GM23338 (cell line): ENCODE measurements at regions not wholly inside any gene's neighbourhood (a gene's known extent, or its start where the extent isn't known, plus 50 kb on each side); places are given as distances from the start of the nearest gene placed in this dataset.

Source experiments
- ATAC-seq: fragments of 200-7000 bp; cut with Tn5 transposase; 3 replicates; pipeline ENCODE4 v1.9.1; 2020
- DNase-seq: peaks from one replicate; pipeline ENCODE4 v3.0.0-alpha.2; 2015; ENCODE audit warnings: low spot score
- H2AFZ ChIP-seq: fragments of 200-600 bp; sonication (generic); 2 replicates; pipeline ENCODE4 v1.8.0; 2016; ENCODE audit warnings: antibody characterized with exemption, mild to moderate bottlenecking, moderate library complexity
- H3F3A ChIP-seq: fragments of 200-600 bp; sonication (generic); replicated peaks from 2 replicates; pipeline ENCODE4 v1.8.0; 2017; ENCODE audit warnings: antibody characterized with exemption, mixed run types, low read depth
- H3K27ac ChIP-seq: fragments of 200-600 bp; sonication (generic); 2 replicates; pipeline ENCODE4 v1.6.1; 2016; ENCODE audit warnings: low read depth
- H3K27me3 ChIP-seq: fragments of 200-600 bp; sonication (generic); 2 replicates; pipeline ENCODE4 v1.8.0; 2016; ENCODE audit warnings: mild to moderate bottlenecking, mixed run types, moderate library complexity; ENCODE audit not compliant: insufficient read depth
- H3K36me3 ChIP-seq: fragments of 200-600 bp; sonication (generic); 2 replicates; pipeline ENCODE4 v1.8.0; 2016; ENCODE audit warnings: mild to moderate bottlenecking; ENCODE audit not compliant: insufficient read depth
- H3K4me1 ChIP-seq: fragments of 200-600 bp; sonication (generic); 2 replicates; pipeline ENCODE4 v1.8.0; 2016; ENCODE audit warnings: mild to moderate bottlenecking, moderate library complexity; ENCODE audit not compliant: insufficient read depth
- H3K4me2 ChIP-seq: fragments of 200-600 bp; sonication (generic); 2 replicates; pipeline ENCODE4 v1.7.1; 2017; ENCODE audit warnings: mixed run types
- H3K4me3 ChIP-seq: fragments of 200-600 bp; sonication (generic); 2 replicates; pipeline ENCODE4 v1.6.1; 2016; ENCODE audit warnings: mixed run types
- H3K79me2 ChIP-seq: fragments of 200-600 bp; sonication (generic); replicated peaks from 2 replicates; pipeline ENCODE4 v1.8.0; 2017; ENCODE audit warnings: mild to moderate bottlenecking; ENCODE audit not compliant: insufficient read depth
- H3K9me2 ChIP-seq: fragments of 200-600 bp; sonication (generic); 2 replicates; pipeline ENCODE4 v1.8.0; 2017; ENCODE audit not compliant: insufficient read depth
- H4K20me1 ChIP-seq: fragments of 200-600 bp; sonication (generic); replicated peaks from 2 replicates; pipeline ENCODE4 v1.8.0; 2017; ENCODE audit warnings: mild to moderate bottlenecking; ENCODE audit not compliant: insufficient read depth
- H3K27ac Mint-ChIP-seq: 2 replicates; pipeline ENCODE4 v1.8.0; 2020; ENCODE audit warnings: inconsistent platforms, mild to moderate bottlenecking, moderate library complexity, mixed read lengths
- H3K27me3 Mint-ChIP-seq: 3 replicates; pipeline ENCODE4 v1.8.0; 2022; ENCODE audit warnings: low read depth, mild to moderate bottlenecking, moderate library complexity, mixed read lengths, inconsistent platforms; ENCODE audit not compliant: insufficient read depth, poor library complexity
- H3K36me3 Mint-ChIP-seq: 3 replicates; pipeline ENCODE4 v1.8.0; 2021; ENCODE audit warnings: low read depth, mild to moderate bottlenecking, inconsistent platforms, moderate library complexity, mixed read lengths
- H3K4me1 Mint-ChIP-seq: 3 replicates; pipeline ENCODE4 v1.8.0; 2020; ENCODE audit warnings: mild to moderate bottlenecking, inconsistent platforms, mixed read lengths
- H3K4me3 Mint-ChIP-seq: 3 replicates; pipeline ENCODE4 v1.8.0; 2021; ENCODE audit warnings: moderate library complexity, mild to moderate bottlenecking, inconsistent platforms, mixed read lengths
- H3K9me3 Mint-ChIP-seq: 3 replicates; pipeline ENCODE4 v1.8.0; 2020; ENCODE audit warnings: moderate library complexity, mild to moderate bottlenecking, inconsistent platforms, mixed read lengths
- CREB1 ChIP-seq: fragments of 250-450 bp; sonication (Bioruptor Pico); IDR thresholded peaks from 2 replicates; pipeline ENCODE4 v1.5.0; 2020; ENCODE audit warnings: low read depth, mild to moderate bottlenecking, moderate library complexity
- EZH2 ChIP-seq: fragments of 200-600 bp; sonication (generic); IDR thresholded peaks from one replicate; pipeline ENCODE4 v1.8.0; 2017; ENCODE audit warnings: antibody characterized with exemption, mild to moderate bottlenecking, low read depth; ENCODE audit not compliant: unreplicated experiment
- EZH2phosphoT487 ChIP-seq: fragments of 200-600 bp; sonication (generic); IDR thresholded peaks from one replicate; pipeline ENCODE4 v1.8.1; 2018; ENCODE audit warnings: antibody characterized with exemption; ENCODE audit not compliant: unreplicated experiment
- JUNB ChIP-seq: IDR thresholded peaks from one replicate; pipeline ENCODE4 v1.6.1; 2016; ENCODE audit warnings: antibody characterized with exemption; ENCODE audit not compliant: unreplicated experiment
- NANOG ChIP-seq: IDR thresholded peaks from 2 replicates; pipeline ENCODE4 v1.6.1; 2016; ENCODE audit warnings: antibody characterized with exemption, borderline replicate concordance
- POLR2AphosphoS5 ChIP-seq: IDR thresholded peaks from 2 replicates; pipeline ENCODE4 v1.6.1; 2016; ENCODE audit warnings: antibody characterized with exemption, low read depth
- STAT1 ChIP-seq: IDR thresholded peaks from one replicate; pipeline ENCODE4 v1.6.1; 2016; ENCODE audit warnings: antibody characterized with exemption; ENCODE audit not compliant: unreplicated experiment
- ZNF114 ChIP-seq: fragments of 250-450 bp; sonication (Bioruptor Pico); IDR thresholded peaks from 2 replicates; pipeline ENCODE4 v1.5.0; 2020; ENCODE audit warnings: mild to moderate bottlenecking, moderate library complexity
- ZNF331 ChIP-seq: fragments of 250-450 bp; sonication (Bioruptor Pico); IDR thresholded peaks from 2 replicates; pipeline ENCODE4 v1.5.0; 2020; ENCODE audit warnings: low read depth, mild to moderate bottlenecking, moderate library complexity
- TF ChIP-seq, protein P1 (sequence below): IDR thresholded peaks from 2 replicates; pipeline ENCODE4 v1.6.1; 2016; ENCODE audit warnings: antibody characterized with exemption
- TF ChIP-seq, protein P2 (sequence below): IDR thresholded peaks from one replicate; pipeline ENCODE4 v1.6.1; 2018; ENCODE audit warnings: antibody characterized with exemption; ENCODE audit not compliant: unreplicated experiment
- TF ChIP-seq, protein P3 (sequence below), 2 experiments: fragments of 200-600 bp in 1 of 2; sonication (generic) in 1 of 2; conservative IDR thresholded peaks; 2 replicates each; pipeline versions ENCODE4 v1.5.1 to v1.6.1; 2016 to 2017; ENCODE audit warnings: antibody characterized with exemption in 2 of 2, low read depth in 2 of 2, mild to moderate bottlenecking in 2 of 2, moderate library complexity in 1 of 2
- TF ChIP-seq, protein P4 (sequence below): fragments of 250-450 bp; sonication (Bioruptor Pico); IDR thresholded peaks from 2 replicates; pipeline ENCODE4 v1.5.0; 2020; ENCODE audit warnings: mild to moderate bottlenecking, moderate library complexity

DNA sequence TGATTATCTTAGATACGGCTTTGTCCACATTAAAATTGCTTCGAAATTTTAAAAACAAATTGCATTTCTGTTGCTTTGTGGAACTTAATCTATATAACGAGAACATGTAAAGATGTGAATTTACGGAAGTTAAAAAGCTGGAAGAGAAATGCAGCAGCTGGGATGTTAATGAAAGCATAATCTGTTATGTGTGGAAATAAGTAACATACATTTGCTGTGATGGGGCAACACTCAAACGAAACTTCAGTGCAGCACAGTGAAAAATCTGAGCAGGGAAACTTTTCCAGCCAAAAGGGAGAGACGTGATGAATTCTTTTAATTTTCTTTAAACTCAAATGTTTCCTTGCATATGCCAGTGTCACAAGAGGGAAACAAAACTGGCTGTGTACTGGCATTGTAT lies 276.7 kb upstream of the LMCD1 start (continued):
- TF ChIP-seq, protein P1, sequence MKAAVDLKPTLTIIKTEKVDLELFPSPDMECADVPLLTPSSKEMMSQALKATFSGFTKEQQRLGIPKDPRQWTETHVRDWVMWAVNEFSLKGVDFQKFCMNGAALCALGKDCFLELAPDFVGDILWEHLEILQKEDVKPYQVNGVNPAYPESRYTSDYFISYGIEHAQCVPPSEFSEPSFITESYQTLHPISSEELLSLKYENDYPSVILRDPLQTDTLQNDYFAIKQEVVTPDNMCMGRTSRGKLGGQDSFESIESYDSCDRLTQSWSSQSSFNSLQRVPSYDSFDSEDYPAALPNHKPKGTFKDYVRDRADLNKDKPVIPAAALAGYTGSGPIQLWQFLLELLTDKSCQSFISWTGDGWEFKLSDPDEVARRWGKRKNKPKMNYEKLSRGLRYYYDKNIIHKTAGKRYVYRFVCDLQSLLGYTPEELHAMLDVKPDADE: no peak
- no peak for TF ChIP-seq JUNB
- TF ChIP-seq, protein P2, sequence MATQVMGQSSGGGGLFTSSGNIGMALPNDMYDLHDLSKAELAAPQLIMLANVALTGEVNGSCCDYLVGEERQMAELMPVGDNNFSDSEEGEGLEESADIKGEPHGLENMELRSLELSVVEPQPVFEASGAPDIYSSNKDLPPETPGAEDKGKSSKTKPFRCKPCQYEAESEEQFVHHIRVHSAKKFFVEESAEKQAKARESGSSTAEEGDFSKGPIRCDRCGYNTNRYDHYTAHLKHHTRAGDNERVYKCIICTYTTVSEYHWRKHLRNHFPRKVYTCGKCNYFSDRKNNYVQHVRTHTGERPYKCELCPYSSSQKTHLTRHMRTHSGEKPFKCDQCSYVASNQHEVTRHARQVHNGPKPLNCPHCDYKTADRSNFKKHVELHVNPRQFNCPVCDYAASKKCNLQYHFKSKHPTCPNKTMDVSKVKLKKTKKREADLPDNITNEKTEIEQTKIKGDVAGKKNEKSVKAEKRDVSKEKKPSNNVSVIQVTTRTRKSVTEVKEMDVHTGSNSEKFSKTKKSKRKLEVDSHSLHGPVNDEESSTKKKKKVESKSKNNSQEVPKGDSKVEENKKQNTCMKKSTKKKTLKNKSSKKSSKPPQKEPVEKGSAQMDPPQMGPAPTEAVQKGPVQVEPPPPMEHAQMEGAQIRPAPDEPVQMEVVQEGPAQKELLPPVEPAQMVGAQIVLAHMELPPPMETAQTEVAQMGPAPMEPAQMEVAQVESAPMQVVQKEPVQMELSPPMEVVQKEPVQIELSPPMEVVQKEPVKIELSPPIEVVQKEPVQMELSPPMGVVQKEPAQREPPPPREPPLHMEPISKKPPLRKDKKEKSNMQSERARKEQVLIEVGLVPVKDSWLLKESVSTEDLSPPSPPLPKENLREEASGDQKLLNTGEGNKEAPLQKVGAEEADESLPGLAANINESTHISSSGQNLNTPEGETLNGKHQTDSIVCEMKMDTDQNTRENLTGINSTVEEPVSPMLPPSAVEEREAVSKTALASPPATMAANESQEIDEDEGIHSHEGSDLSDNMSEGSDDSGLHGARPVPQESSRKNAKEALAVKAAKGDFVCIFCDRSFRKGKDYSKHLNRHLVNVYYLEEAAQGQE: no peak
- TF ChIP-seq NANOG: no peak
- no peak for TF ChIP-seq CREB1
- TF ChIP-seq, protein P3, sequence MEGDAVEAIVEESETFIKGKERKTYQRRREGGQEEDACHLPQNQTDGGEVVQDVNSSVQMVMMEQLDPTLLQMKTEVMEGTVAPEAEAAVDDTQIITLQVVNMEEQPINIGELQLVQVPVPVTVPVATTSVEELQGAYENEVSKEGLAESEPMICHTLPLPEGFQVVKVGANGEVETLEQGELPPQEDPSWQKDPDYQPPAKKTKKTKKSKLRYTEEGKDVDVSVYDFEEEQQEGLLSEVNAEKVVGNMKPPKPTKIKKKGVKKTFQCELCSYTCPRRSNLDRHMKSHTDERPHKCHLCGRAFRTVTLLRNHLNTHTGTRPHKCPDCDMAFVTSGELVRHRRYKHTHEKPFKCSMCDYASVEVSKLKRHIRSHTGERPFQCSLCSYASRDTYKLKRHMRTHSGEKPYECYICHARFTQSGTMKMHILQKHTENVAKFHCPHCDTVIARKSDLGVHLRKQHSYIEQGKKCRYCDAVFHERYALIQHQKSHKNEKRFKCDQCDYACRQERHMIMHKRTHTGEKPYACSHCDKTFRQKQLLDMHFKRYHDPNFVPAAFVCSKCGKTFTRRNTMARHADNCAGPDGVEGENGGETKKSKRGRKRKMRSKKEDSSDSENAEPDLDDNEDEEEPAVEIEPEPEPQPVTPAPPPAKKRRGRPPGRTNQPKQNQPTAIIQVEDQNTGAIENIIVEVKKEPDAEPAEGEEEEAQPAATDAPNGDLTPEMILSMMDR (conservative IDR thresholded peaks at IDR 0.05; ENCODE audit: low read depth in 2 of 2): no peak
- TF ChIP-seq STAT1: no peak
- TF ChIP-seq POLR2AphosphoS5: no peak
- TF ChIP-seq EZH2: no peak

DNA sequence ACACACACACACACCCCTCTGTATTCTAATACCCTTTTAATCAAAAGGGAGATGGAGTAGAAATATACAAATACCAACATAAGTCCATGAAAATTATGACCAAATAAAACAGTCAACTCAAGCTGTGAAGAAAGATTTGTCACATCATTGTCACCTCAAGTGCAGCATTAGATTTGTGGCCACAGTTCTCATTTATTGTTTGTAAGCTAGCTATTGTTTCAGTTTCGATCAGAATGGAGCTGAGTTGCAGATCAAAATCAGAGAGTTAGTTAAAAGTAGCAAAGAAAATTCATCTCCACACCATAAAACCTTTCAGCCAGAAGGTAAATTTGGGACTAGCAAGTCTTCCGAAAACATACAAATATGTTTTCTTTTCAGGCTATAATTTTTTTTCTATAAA lies 267.7 kb upstream of the LMCD1 start:
- no peaks in the 10 kb centered on the region for H3K36me3 ChIP-seq
- no peak overlapping the region for H2AFZ ChIP-seq
- peaks cover 4% of the 10 kb centered on the region; the same call in 1 of the 2 replicates for H3K9me2 ChIP-seq
- no peak overlapping the region for H3K27ac ChIP-seq
- H3K4me3 ChIP-seq: no peak overlapping the region
- no peaks in the 10 kb centered on the region for H3K27me3 Mint-ChIP-seq
- peaks cover 10% of the 10 kb centered on the region; the same call in 1 of the 2 replicates for H3K4me1 ChIP-seq
- no peaks in the 10 kb centered on the region for H4K20me1 ChIP-seq
- H3K9me3 Mint-ChIP-seq: no peaks in the 10 kb centered on the region
- no peaks in the 10 kb centered on the region for H3K27me3 ChIP-seq
- no peaks in the 10 kb centered on the region for H3K79me2 ChIP-seq
- H3K36me3 Mint-ChIP-seq: no peaks in the 10 kb centered on the region
- H3K27ac Mint-ChIP-seq: no peak overlapping the region
- H3K4me3 Mint-ChIP-seq: no peak overlapping the region
- H3K4me1 Mint-ChIP-seq: peaks cover 13% of the 10 kb centered on the region; the same call in 2 of the 3 replicates
- H3K4me2 ChIP-seq: no peak overlapping the region
- DNase-seq (no peak), ATAC-seq (no peak)
- no peaks in the 10 kb centered on the region for H3F3A ChIP-seq
- TF ChIP-seq NANOG (no peak), ZNF331 (CRISPR knock-in tag) (no peak), EZH2 (no peak), EZH2phosphoT487 (no peak), JUNB (no peak), STAT1 (no peak), ZNF114 (CRISPR knock-in tag) (no peak)
- TF ChIP-seq, protein P4, sequence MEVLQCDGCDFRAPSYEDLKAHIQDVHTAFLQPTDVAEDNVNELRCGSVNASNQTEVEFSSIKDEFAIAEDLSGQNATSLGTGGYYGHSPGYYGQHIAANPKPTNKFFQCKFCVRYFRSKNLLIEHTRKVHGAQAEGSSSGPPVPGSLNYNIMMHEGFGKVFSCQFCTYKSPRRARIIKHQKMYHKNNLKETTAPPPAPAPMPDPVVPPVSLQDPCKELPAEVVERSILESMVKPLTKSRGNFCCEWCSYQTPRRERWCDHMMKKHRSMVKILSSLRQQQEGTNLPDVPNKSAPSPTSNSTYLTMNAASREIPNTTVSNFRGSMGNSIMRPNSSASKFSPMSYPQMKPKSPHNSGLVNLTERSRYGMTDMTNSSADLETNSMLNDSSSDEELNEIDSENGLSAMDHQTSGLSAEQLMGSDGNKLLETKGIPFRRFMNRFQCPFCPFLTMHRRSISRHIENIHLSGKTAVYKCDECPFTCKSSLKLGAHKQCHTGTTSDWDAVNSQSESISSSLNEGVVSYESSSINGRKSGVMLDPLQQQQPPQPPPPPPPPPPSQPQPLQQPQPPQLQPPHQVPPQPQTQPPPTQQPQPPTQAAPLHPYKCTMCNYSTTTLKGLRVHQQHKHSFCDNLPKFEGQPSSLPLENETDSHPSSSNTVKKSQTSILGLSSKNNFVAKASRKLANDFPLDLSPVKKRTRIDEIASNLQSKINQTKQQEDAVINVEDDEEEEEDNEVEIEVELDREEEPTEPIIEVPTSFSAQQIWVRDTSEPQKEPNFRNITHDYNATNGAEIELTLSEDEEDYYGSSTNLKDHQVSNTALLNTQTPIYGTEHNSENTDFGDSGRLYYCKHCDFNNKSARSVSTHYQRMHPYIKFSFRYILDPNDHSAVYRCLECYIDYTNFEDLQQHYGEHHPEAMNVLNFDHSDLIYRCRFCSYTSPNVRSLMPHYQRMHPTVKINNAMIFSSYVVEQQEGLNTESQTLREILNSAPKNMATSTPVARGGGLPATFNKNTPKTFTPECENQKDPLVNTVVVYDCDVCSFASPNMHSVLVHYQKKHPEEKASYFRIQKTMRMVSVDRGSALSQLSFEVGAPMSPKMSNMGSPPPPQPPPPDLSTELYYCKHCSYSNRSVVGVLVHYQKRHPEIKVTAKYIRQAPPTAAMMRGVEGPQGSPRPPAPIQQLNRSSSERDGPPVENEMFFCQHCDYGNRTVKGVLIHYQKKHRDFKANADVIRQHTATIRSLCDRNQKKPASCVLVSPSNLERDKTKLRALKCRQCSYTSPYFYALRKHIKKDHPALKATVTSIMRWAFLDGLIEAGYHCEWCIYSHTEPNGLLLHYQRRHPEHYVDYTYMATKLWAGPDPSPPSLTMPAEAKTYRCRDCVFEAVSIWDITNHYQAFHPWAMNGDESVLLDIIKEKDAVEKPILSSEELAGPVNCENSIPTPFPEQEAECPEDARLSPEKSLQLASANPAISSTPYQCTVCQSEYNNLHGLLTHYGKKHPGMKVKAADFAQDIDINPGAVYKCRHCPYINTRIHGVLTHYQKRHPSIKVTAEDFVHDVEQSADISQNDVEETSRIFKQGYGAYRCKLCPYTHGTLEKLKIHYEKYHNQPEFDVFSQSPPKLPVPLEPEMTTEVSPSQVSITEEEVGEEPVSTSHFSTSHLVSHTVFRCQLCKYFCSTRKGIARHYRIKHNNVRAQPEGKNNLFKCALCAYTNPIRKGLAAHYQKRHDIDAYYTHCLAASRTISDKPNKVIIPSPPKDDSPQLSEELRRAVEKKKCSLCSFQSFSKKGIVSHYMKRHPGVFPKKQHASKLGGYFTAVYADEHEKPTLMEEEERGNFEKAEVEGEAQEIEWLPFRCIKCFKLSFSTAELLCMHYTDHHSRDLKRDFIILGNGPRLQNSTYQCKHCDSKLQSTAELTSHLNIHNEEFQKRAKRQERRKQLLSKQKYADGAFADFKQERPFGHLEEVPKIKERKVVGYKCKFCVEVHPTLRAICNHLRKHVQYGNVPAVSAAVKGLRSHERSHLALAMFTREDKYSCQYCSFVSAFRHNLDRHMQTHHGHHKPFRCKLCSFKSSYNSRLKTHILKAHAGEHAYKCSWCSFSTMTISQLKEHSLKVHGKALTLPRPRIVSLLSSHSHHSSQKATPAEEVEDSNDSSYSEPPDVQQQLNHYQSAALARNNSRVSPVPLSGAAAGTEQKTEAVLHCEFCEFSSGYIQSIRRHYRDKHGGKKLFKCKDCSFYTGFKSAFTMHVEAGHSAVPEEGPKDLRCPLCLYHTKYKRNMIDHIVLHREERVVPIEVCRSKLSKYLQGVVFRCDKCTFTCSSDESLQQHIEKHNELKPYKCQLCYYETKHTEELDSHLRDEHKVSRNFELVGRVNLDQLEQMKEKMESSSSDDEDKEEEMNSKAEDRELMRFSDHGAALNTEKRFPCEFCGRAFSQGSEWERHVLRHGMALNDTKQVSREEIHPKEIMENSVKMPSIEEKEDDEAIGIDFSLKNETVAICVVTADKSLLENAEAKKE (CRISPR knock-in tag): no peak
